Esophagus squamous epithelium (tissue), 4 donors: ENCODE measurements at regions not wholly inside any gene's neighbourhood (a gene's known extent, or its start where the extent isn't known, plus 50 kb on each side); places are given as distances from the start of the nearest gene placed in this dataset.

Experiments
- CTCF ChIP-seq, 6 experiments: fragments of 450-650 bp in 4 of 6; fragments of 200-600 bp in 2 of 6; sonication (generic) in 2 of 6; IDR thresholded peaks; one replicate each; pipeline ENCODE4 v1.5.1; 2016 to 2019; ENCODE audit warnings: antibody characterized with exemption in 6 of 6, mild to moderate bottlenecking in 4 of 6, moderate library complexity in 4 of 6
- POLR2A ChIP-seq, 4 donors: fragments of 450-650 bp; IDR thresholded peaks; one replicate each; pipeline ENCODE4 v1.6.1; 2017; ENCODE audit warnings: antibody characterized with exemption in 4 of 4, mild to moderate bottlenecking in 4 of 4, moderate library complexity in 3 of 4

- TF ChIP-seq CTCF (IDR thresholded peaks at IDR 0.05), result no peak
- no peak for TF ChIP-seq POLR2A (IDR thresholded peaks at IDR 0.05)
Measured at GRCh38 chr5:23072179-23072578, 219.0 kb upstream of the CDH12 start.
